Liver (tissue), 3 donors: ENCODE measurements at regions not wholly inside any gene's neighbourhood (a gene's known extent, or its start where the extent isn't known, plus 50 kb on each side); places are given as distances from the start of the nearest gene placed in this dataset.

Experiments used
- ATF3 ChIP-seq: IDR thresholded peaks from 2 replicates; pipeline ENCODE4 v1.6.1; 2016; ENCODE audit warnings: antibody characterized with exemption
- CTCF ChIP-seq: fragments of 150-350 bp; IDR thresholded peaks from 2 replicates; pipeline ENCODE4 v1.5.1; 2017; ENCODE audit warnings: improper control_type of control experiment, low read depth, low read length; ENCODE audit not compliant: missing input control
- MAX ChIP-seq: IDR thresholded peaks from 2 replicates; pipeline ENCODE4 v1.6.1; 2016; ENCODE audit warnings: antibody characterized with exemption
- RAD21 ChIP-seq, 2 donors: IDR thresholded peaks; 2 replicates each; pipeline ENCODE4 v1.6.1; 2016; ENCODE audit warnings: antibody characterized with exemption in 2 of 2, mild to moderate bottlenecking in 2 of 2
- REST ChIP-seq: IDR thresholded peaks from 2 replicates; pipeline ENCODE4 v1.6.1; 2016; ENCODE audit warnings: antibody characterized with exemption, mild to moderate bottlenecking
- SP1 ChIP-seq: IDR thresholded peaks from 2 replicates; pipeline ENCODE4 v1.6.1; 2018; ENCODE audit warnings: antibody characterized with exemption, mild to moderate bottlenecking
- TAF1 ChIP-seq: conservative IDR thresholded peaks from 2 replicates; pipeline ENCODE4 v1.6.1; 2016; ENCODE audit warnings: antibody characterized with exemption, mild to moderate bottlenecking
- YY1 ChIP-seq: IDR thresholded peaks from 2 replicates; pipeline ENCODE4 v1.6.1; 2016; ENCODE audit warnings: antibody characterized with exemption, mild to moderate bottlenecking
- donor health status: healthy.
- donor health status: healthy.

GRCh38 chr4:32180086-32180485 is 1459.9 kb downstream of the PCDH7 start:
- TF ChIP-seq CTCF (no peak), REST (no peak), YY1 (no peak), RAD21 (IDR thresholded peaks at IDR 0.05) (no peak), TAF1 (no peak), MAX (no peak), SP1 (no peak), ATF3 (no peak)
